ENCODE measurements at regions not wholly inside any gene's neighbourhood (a gene's known extent, or its start where the extent isn't known, plus 50 kb on each side); places are given as distances from the start of the nearest gene placed in this dataset.

- no peak for TF ChIP-seq CTCF (IDR thresholded peaks at IDR 0.05; ENCODE audit: insufficient read depth, low read length, poor library complexity, severe bottlenecking)
- no peaks in the 10 kb centered on the region for H3K36me3 ChIP-seq (ENCODE audit: control insufficient read depth, insufficient read depth, low read length)
- H3K4me3 ChIP-seq (ENCODE audit: low read depth, low read length): no peak overlapping the region
- no peak for DNase-seq (ENCODE audit: low read depth)
- H3K27me3 ChIP-seq (ENCODE audit: control insufficient read depth, insufficient read depth, low read length): no peaks in the 10 kb centered on the region
Observed at GRCh38 chr12:97848051-97848450, 385.4 kb downstream of the RMST start.

GRCh38 chr12:97854477-97854876 lies 391.9 kb downstream of the RMST start:
- TF ChIP-seq CTCF (IDR thresholded peaks at IDR 0.05; ENCODE audit: insufficient read depth, low read length, poor library complexity, severe bottlenecking): no peak
- no peak overlapping the region for H3K4me3 ChIP-seq (ENCODE audit: low read depth, low read length)
- no peaks in the 10 kb centered on the region for H3K36me3 ChIP-seq (ENCODE audit: control insufficient read depth, insufficient read depth, low read length)
- no peaks in the 10 kb centered on the region for H3K27me3 ChIP-seq (ENCODE audit: control insufficient read depth, insufficient read depth, low read length)
- DNase-seq (ENCODE audit: low read depth): no peak

GRCh38 chr12:97862072-97862471 lies 399.5 kb downstream of the RMST start:
- Histone ChIP-seq H3K4me3 (ENCODE audit: low read depth, low read length) (no peak overlapping the region), H3K27me3 (ENCODE audit: control insufficient read depth, insufficient read depth, low read length) (no peaks in the 10 kb centered on the region), H3K36me3 (ENCODE audit: control insufficient read depth, insufficient read depth, low read length) (no peaks in the 10 kb centered on the region)
- TF ChIP-seq CTCF (IDR thresholded peaks at IDR 0.05; ENCODE audit: insufficient read depth, low read length, poor library complexity, severe bottlenecking): no peak
- DNase-seq (ENCODE audit: low read depth): no peak

- TF ChIP-seq CTCF (IDR thresholded peaks at IDR 0.05; ENCODE audit: insufficient read depth, low read length, poor library complexity, severe bottlenecking): no peak
- Histone ChIP-seq H3K27me3 (ENCODE audit: control insufficient read depth, insufficient read depth, low read length) (no peaks in the 10 kb centered on the region), H3K36me3 (ENCODE audit: control insufficient read depth, insufficient read depth, low read length) (no peaks in the 10 kb centered on the region), H3K4me3 (ENCODE audit: low read depth, low read length) (no peak overlapping the region)
- DNase-seq (ENCODE audit: low read depth): no peak
Observed at GRCh38 chr12:97875064-97875463, 412.5 kb downstream of the RMST start.

GRCh38 chr12:97876780-97877179 lies 414.2 kb downstream of the RMST start:
- Histone ChIP-seq H3K36me3 (ENCODE audit: control insufficient read depth, insufficient read depth, low read length) (no peaks in the 10 kb centered on the region), H3K4me3 (ENCODE audit: low read depth, low read length) (no peak overlapping the region), H3K27me3 (ENCODE audit: control insufficient read depth, insufficient read depth, low read length) (no peaks in the 10 kb centered on the region)
- DNase-seq (ENCODE audit: low read depth): no peak
- TF ChIP-seq CTCF (IDR thresholded peaks at IDR 0.05; ENCODE audit: insufficient read depth, low read length, poor library complexity, severe bottlenecking): no peak

- no peaks in the 10 kb centered on the region for H3K36me3 ChIP-seq (ENCODE audit: control insufficient read depth, insufficient read depth, low read length)
- TF ChIP-seq CTCF (IDR thresholded peaks at IDR 0.05; ENCODE audit: insufficient read depth, low read length, poor library complexity, severe bottlenecking): no peak
Observed at GRCh38 chr12:97877404-97877803, 414.8 kb downstream of the RMST start.

More at GRCh38 chr12:97877404-97877803, 414.8 kb downstream of the RMST start:
- H3K4me3 ChIP-seq (ENCODE audit: low read depth, low read length): no peak overlapping the region
- DNase-seq (ENCODE audit: low read depth): no peak
- H3K27me3 ChIP-seq (ENCODE audit: control insufficient read depth, insufficient read depth, low read length): no peaks in the 10 kb centered on the region

Data from kidney epithelial cell (primary cell).